ENCODE measurements at regions not wholly inside any gene's neighbourhood (a gene's known extent, or its start where the extent isn't known, plus 50 kb on each side); places are given as distances from the start of the nearest gene placed in this dataset.

DNA sequence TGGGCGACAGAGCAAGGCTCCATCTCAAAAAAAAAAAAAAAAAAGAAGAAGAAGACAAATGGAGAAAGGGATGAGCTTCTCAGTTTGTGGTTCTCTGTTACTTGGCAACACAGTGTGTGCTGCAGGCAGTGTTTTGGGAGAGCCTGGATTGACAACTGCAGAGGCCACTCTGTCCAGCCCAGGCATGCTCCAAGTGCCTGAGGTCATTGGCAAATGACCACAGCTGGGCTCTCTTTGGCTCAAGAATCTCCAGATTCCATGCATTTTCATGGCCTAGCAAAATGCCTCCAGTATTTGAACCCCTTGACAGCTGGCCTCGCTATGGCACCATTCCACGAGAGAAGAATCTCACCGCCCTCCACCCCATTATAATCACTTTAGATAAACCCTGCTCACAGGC, 126.2 kb downstream of the ANKRD60 start:
- 75% methylated on average over 4 of the region's 4 CpGs for WGBS
- H3K27me3 ChIP-seq: no peaks in the 10 kb centered on the region
- H3K27ac ChIP-seq (replicated peaks in 1 of 4): no peak overlapping the region

DNA sequence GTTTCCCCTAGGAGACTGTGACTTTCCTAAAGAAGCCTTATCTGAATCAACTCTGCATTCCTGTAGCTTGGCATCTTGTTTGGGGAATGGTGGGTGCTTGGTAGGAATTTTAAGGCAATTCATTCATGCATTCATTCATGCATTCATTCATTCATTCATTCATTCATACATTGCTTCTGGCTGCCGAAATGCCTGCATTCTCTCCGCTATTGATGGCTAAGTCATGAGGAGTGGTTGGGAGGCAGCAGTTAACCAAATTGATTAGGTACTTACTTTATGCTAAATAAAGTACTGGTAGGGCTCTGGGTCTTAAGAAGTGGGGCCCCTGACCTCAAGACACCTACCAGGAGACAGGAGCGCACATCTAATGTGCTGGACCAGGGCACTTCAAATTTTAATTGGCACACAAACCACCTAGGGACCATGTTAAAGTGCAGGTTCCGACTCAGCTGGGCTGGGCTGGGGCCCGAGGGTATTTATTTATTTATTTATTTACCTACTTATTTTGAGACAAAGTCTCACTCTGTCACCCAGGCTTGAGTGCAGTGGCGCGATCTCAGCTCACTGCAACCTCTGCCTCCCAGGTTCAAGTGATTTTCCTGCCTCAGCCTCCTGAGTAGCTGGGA, 127.6 kb downstream of the ANKRD60 start:
- Histone ChIP-seq H3K4me1 (peaks cover 0 to 11% (median 9%) of the 10 kb centered on the region in 4 donors), H3K36me3 (no peaks in the 10 kb centered on the region), H3K4me3 (no peak overlapping the region), H3K9me3 (peaks cover 0 to 6% (median 0%) of the 10 kb centered on the region in 4 donors), H3K27ac (replicated peaks in 1 of 4) (no peak overlapping the region), H3K27me3 (no peaks in the 10 kb centered on the region)
- no peak for TF ChIP-seq CTCF (IDR thresholded peaks at IDR 0.05)
- no peak for TF ChIP-seq EP300 (IDR thresholded peaks at IDR 0.05)
- 88% methylated on average over 7 of the region's 7 CpGs for WGBS
- intact Hi-C loops (cut with DNase I): no loop called here
- DNase-seq (ENCODE audit: extremely low spot score): peak; percentile 72

More for the DNA sequence above, 126.2 kb downstream of the ANKRD60 start:
- Histone ChIP-seq H3K4me1 (peaks cover 0 to 11% (median 9%) of the 10 kb centered on the region in 4 donors), H3K9me3 (peaks cover 0 to 6% (median 0%) of the 10 kb centered on the region in 4 donors), H3K4me3 (no peak overlapping the region), H3K36me3 (no peaks in the 10 kb centered on the region)
- DNase-seq (ENCODE audit: extremely low spot score): peak; percentile 70
- intact Hi-C loops (cut with DNase I): no loop called here
- no peak for TF ChIP-seq POLR2A (IDR thresholded peaks at IDR 0.05; ENCODE audit: low read depth)

DNA sequence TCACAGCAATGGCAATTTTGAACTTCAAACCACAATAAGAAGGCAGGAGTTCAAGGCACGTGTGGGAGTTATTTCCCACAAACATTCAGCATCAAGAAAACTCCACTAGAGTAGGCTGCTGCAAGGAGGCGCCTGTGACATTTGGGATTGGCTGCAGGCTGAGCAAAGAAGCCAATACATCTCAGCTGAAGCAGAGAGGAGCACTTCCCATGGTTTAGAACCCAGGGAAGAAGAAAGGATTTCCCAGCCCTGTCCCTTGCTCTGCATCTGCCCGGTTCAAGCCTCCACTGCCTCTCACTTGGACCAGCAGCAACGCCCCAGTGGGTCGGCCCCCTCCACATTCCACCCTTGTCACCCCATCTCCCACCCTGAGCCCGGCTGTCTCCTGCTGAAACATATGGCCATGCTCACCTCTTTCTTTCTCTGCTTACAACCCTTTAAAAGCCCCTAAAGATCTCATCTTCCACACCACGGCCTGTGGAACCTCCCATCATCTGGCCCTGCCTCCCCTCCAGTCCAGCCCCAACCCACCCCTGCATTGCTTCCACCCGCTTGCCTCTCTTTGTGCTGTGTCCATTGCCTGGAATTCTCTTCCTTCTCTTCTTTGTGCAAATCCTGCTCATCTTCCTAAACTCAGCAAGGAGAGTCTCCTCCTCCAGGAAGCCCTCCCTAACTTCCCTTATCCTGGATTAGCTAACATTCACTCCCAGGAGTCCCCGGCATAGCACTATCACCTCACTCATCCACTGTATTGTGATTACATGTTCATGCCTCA, 128.3 kb downstream of the ANKRD60 start:
- no peak overlapping the region for H3K27ac ChIP-seq (replicated peaks in 1 of 4)
- H3K36me3 ChIP-seq: no peaks in the 10 kb centered on the region
- no peaks in the 10 kb centered on the region for H3K27me3 ChIP-seq
- H3K4me1 ChIP-seq: peaks cover 0 to 11% (median 9%) of the 10 kb centered on the region in 4 donors
- 85% methylated on average over 8 of the region's 9 CpGs for WGBS
- no peak overlapping the region for H3K4me3 ChIP-seq
- no peaks in the 10 kb centered on the region for H3K9me3 ChIP-seq
- intact Hi-C loops (cut with DNase I): no loop called here
- TF ChIP-seq POLR2A (IDR thresholded peaks at IDR 0.05; ENCODE audit: low read depth) (no peak), EP300 (IDR thresholded peaks at IDR 0.05) (no peak), POLR2AphosphoS5 (IDR thresholded peaks at IDR 0.05) (no peak), CTCF (IDR thresholded peaks at IDR 0.05) (no peak)
- peak; percentile 82 for DNase-seq (ENCODE audit: extremely low spot score)

DNA sequence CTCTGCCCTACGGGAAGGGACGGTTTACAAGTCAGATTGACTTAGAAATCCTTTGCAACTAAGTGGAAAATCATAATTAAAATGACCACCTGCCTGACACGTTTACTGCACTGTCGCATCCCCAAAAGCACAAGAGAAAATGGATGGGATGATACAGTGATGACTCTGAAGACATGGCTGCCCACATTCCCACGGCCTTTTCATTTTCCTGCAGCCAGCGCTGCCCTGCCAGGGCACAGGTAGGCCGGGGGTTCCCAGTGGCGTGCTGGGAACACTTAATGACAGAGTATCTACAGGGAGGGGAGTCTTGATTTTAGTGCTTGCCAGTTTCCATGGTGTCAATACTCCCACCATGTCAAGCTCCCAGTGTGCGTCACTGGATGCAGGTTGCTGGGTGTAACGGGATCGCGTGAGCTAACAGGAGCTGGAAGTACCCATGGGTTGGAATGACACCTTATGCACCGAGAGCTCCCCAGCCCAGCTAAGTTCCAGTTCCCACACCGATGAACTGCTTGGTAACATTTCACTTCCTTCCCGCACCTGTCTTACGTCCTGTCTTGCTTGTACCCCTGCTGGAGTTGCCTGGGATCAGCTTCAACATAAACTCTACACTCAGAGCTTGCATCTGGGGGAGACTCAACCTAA, 129.0 kb downstream of the ANKRD60 start:
- Histone ChIP-seq H3K4me1 (peaks cover 0 to 11% (median 9%) of the 10 kb centered on the region in 4 donors), H3K27me3 (no peaks in the 10 kb centered on the region), H3K9me3 (no peaks in the 10 kb centered on the region), H3K4me3 (no peak overlapping the region), H3K36me3 (no peaks in the 10 kb centered on the region), H3K27ac (replicated peaks in 1 of 4) (no peak overlapping the region)
- no peak for TF ChIP-seq POLR2A (IDR thresholded peaks at IDR 0.05; ENCODE audit: low read depth)
- TF ChIP-seq POLR2AphosphoS5 (IDR thresholded peaks at IDR 0.05): no peak
- no peak for TF ChIP-seq CTCF (IDR thresholded peaks at IDR 0.05)
- no peak for TF ChIP-seq EP300 (IDR thresholded peaks at IDR 0.05)
- peak; percentile 81 for DNase-seq (ENCODE audit: extremely low spot score)
- 90% methylated on average over 12 of the region's 16 CpGs for WGBS
- intact Hi-C loops (cut with DNase I): no loop called here

DNA sequence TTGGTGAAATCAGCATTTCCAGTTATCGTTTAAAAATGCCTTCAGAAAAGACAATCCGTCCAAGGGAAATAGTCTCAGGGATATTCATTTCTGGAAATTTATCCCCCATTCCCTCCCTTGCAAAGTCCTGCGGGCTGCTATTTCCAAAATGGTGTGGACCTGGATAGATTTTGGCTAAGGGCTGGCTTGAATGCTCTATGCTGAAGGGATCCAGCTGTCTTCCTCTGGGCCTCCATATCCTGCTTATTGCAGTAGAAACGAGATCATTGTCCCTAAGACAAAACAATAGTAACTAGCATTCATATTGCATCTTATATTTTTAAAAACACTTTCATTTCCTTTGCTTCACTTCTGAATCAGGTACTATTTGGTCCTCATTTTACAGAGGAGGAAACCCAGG, 129.9 kb downstream of the ANKRD60 start:
- intact Hi-C loops (cut with DNase I): no loop called here
- Histone ChIP-seq H3K4me3 (no peak overlapping the region), H3K27me3 (no peaks in the 10 kb centered on the region), H3K4me1 (peaks cover 0 to 11% (median 9%) of the 10 kb centered on the region in 4 donors), H3K27ac (replicated peaks in 1 of 4) (no peak overlapping the region), H3K9me3 (no peaks in the 10 kb centered on the region), H3K36me3 (no peaks in the 10 kb centered on the region)
- 69% methylated on average over 4 of the region's 4 CpGs for WGBS
- TF ChIP-seq CTCF (IDR thresholded peaks at IDR 0.05) (no peak), EP300 (IDR thresholded peaks at IDR 0.05) (no peak), POLR2A (IDR thresholded peaks at IDR 0.05; ENCODE audit: low read depth) (no peak), POLR2AphosphoS5 (IDR thresholded peaks at IDR 0.05) (no peak)
- no peak for DNase-seq (ENCODE audit: extremely low spot score)
